ENCODE measurements at regions not wholly inside any gene's neighbourhood (a gene's known extent, or its start where the extent isn't known, plus 50 kb on each side); places are given as distances from the start of the nearest gene placed in this dataset.

DNA sequence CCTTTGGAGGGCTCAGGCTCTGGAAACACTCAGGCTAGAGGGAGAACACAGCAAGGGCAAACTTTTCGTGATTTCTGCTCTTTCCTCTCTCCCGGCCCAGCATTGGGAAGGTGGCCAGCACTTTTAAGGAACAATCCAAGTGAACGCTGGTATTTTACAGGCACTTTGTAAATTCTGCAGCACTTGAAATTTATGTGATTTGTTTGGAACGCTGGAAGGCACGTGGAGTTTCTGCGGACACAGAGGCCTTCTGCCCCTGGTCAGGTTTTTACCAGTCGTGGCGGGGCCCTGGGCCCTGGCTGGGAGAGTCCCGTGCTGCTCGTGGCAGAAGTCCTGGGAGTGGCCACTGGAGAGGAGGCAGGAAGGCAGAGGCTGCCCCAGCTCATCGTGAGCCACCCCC is 188.6 kb downstream of the ENGASE start:
- Histone ChIP-seq H3K9me1 (replicated peaks; ENCODE audit: control insufficient read depth, extremely low read depth, insufficient read depth, low read length) (no peaks in the 10 kb centered on the region), H3K27ac (ENCODE audit: insufficient read depth, low read depth, low read length) (no peak overlapping the region), H3K4me1 (ENCODE audit: control insufficient read depth, extremely low read depth, insufficient read depth, low read length) (no peaks in the 10 kb centered on the region), H3K9me3 (replicated peaks; ENCODE audit: control insufficient read depth, insufficient read depth, low read length) (no peaks in the 10 kb centered on the region), H3K4me3 (replicated peaks in 1 of 3; ENCODE audit: insufficient read depth in 1 of 3, low read depth in 1 of 3, low read length in 3 of 3) (no peak overlapping the region), H3K4me2 (ENCODE audit: insufficient read depth, low read length) (no peak overlapping the region), H4K20me1 (replicated peaks; ENCODE audit: control insufficient read depth, extremely low read depth, insufficient read depth, low read length) (no peaks in the 10 kb centered on the region), H3K27me3 (ENCODE audit: control insufficient read depth in 2 of 2, insufficient read depth in 2 of 2, low read length in 2 of 2) (peaks cover 0 to 2% of the 10 kb centered on the region in 2 experiments), H3K9ac (replicated peaks; ENCODE audit: extremely low read depth, insufficient read depth, low read length) (no peak overlapping the region), H3K79me2 (ENCODE audit: control insufficient read depth, insufficient read depth, low read length) (no peaks in the 10 kb centered on the region), H3K36me3 (ENCODE audit: control insufficient read depth in 2 of 2, extremely low read depth in 1 of 2, insufficient read depth in 2 of 2, low read length in 2 of 2) (no peaks in the 10 kb centered on the region), H2AFZ (ENCODE audit: low read depth, low read length) (no peak overlapping the region)
- ChIA-PET POLR2A (no interaction called here), CTCF (no interaction called here)
- FAIRE-seq, result no peak
- intact Hi-C loops (cut with micrococcal nuclease) (no loop called here), dilution Hi-C loops (cut with MboI; ENCODE audit: extremely low pct_ligation_motif_present, low sequenced_read_pairs) (no loop called here)
- TF ChIP-seq GATA2 (IDR thresholded peaks at IDR 0.05; ENCODE audit: insufficient read depth, insufficient read length, low read depth, low read length) (no peak), MYC (IDR thresholded peaks at IDR 0.05; ENCODE audit: low read depth, low read length) (no peak), JUN (IDR thresholded peaks at IDR 0.05; ENCODE audit: borderline replicate concordance, insufficient read depth, insufficient read length, low read depth) (no peak), POLR2AphosphoS5 (IDR thresholded peaks at IDR 0.05; ENCODE audit: insufficient read depth, low read depth, low read length) (no peak), POLR2A (IDR thresholded peaks at IDR 0.05; ENCODE audit: low read depth, low read length) (no peak), EZH2 (IDR thresholded peaks at IDR 0.05; ENCODE audit: borderline replicate concordance, low read depth, low read length, severe bottlenecking) (no peak), FOS (IDR thresholded peaks at IDR 0.05; ENCODE audit: borderline replicate concordance, insufficient read depth, low read length) (no peak)
- TF ChIP-seq, protein P1, sequence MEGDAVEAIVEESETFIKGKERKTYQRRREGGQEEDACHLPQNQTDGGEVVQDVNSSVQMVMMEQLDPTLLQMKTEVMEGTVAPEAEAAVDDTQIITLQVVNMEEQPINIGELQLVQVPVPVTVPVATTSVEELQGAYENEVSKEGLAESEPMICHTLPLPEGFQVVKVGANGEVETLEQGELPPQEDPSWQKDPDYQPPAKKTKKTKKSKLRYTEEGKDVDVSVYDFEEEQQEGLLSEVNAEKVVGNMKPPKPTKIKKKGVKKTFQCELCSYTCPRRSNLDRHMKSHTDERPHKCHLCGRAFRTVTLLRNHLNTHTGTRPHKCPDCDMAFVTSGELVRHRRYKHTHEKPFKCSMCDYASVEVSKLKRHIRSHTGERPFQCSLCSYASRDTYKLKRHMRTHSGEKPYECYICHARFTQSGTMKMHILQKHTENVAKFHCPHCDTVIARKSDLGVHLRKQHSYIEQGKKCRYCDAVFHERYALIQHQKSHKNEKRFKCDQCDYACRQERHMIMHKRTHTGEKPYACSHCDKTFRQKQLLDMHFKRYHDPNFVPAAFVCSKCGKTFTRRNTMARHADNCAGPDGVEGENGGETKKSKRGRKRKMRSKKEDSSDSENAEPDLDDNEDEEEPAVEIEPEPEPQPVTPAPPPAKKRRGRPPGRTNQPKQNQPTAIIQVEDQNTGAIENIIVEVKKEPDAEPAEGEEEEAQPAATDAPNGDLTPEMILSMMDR (IDR thresholded peaks at IDR 0.05; ENCODE audit: extremely low read depth in 1 of 2, insufficient read depth in 1 of 2, low read depth in 1 of 2, low read length in 2 of 2), result no peak
- TF ChIP-seq, protein P2, sequence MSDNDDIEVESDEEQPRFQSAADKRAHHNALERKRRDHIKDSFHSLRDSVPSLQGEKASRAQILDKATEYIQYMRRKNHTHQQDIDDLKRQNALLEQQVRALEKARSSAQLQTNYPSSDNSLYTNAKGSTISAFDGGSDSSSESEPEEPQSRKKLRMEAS (IDR thresholded peaks at IDR 0.05; ENCODE audit: insufficient read depth, insufficient read length), result no peak
- DNase-seq (ENCODE audit: low read depth, low spot score), result no peak
- BruUV-seq (replicated peaks), result no TSS peak
